HG03432 (cell line): ENCODE measurements at regions not wholly inside any gene's neighbourhood (a gene's known extent, or its start where the extent isn't known, plus 50 kb on each side); places are given as distances from the start of the nearest gene placed in this dataset.
"Not testable (repeated sequence)": the region's sequence is repeated elsewhere in the genome, so short reads cannot be mapped to it uniquely, and the experiment has no call there.

ENCODE experiments used
- ATAC-seq: cut with Tn5 transposase; IDR thresholded peaks from one replicate; pipeline ENCODE4 v1.9.1; 2021; ENCODE audit warnings: mild to moderate bottlenecking, moderate library complexity; ENCODE audit not compliant: unreplicated experiment

GRCh38 chr6:134590004-134590403 is 272.1 kb upstream of the SGK1 start:
- ATAC-seq: no peak

GRCh38 chr6:134589512-134589911 is 271.6 kb upstream of the SGK1 start:
- ATAC-seq: no peak

- no peak for ATAC-seq
Observed at GRCh38 chr6:134588267-134588666, 270.4 kb upstream of the SGK1 start.

GRCh38 chr6:134585517-134585873 is 267.6 kb upstream of the SGK1 start:
- ATAC-seq: no peak

- no peak for ATAC-seq
Observed at GRCh38 chr6:134584847-134585516, 267.1 kb upstream of the SGK1 start.

- ATAC-seq: no peak
Observed at GRCh38 chr6:134577998-134578397, 260.1 kb upstream of the SGK1 start.

GRCh38 chr6:134575221-134575620 is 257.3 kb upstream of the SGK1 start:
- no peak for ATAC-seq

GRCh38 chr6:134574491-134574890 is 256.6 kb upstream of the SGK1 start:
- no peak for ATAC-seq

GRCh38 chr6:134569996-134570395 is 252.1 kb upstream of the SGK1 start:
- not testable (repeated sequence) for ATAC-seq

GRCh38 chr6:134564705-134565104 is 246.8 kb upstream of the SGK1 start:
- ATAC-seq: no peak

GRCh38 chr6:134560019-134560418 is 242.1 kb upstream of the SGK1 start:
- ATAC-seq: no peak

- ATAC-seq: no peak
Observed at GRCh38 chr6:134557509-134557908, 239.6 kb upstream of the SGK1 start.

- no peak for ATAC-seq
Observed at GRCh38 chr6:134555672-134556071, 237.8 kb upstream of the SGK1 start.

GRCh38 chr6:134553936-134554335 is 236.0 kb upstream of the SGK1 start:
- no peak for ATAC-seq

- ATAC-seq: no peak
Observed at GRCh38 chr6:134551245-134551960, 233.5 kb upstream of the SGK1 start.

GRCh38 chr6:134550604-134551003 is 232.7 kb upstream of the SGK1 start:
- ATAC-seq: no peak

- no peak for ATAC-seq
Observed at GRCh38 chr6:134549854-134550253, 231.9 kb upstream of the SGK1 start.

GRCh38 chr6:134546962-134547645 is 229.2 kb upstream of the SGK1 start:
- no peak for ATAC-seq

- no peak for ATAC-seq
Observed at GRCh38 chr6:134544737-134545136, 226.8 kb upstream of the SGK1 start.

GRCh38 chr6:134543128-134543527 is 225.2 kb upstream of the SGK1 start:
- no peak for ATAC-seq

GRCh38 chr6:134541001-134541400 is 223.1 kb upstream of the SGK1 start:
- no peak for ATAC-seq

- ATAC-seq: no peak
Observed at GRCh38 chr6:134539865-134540323, 222.0 kb upstream of the SGK1 start.
